ENCODE measurements at regions not wholly inside any gene's neighbourhood (a gene's known extent, or its start where the extent isn't known, plus 50 kb on each side); places are given as distances from the start of the nearest gene placed in this dataset.

DNA sequence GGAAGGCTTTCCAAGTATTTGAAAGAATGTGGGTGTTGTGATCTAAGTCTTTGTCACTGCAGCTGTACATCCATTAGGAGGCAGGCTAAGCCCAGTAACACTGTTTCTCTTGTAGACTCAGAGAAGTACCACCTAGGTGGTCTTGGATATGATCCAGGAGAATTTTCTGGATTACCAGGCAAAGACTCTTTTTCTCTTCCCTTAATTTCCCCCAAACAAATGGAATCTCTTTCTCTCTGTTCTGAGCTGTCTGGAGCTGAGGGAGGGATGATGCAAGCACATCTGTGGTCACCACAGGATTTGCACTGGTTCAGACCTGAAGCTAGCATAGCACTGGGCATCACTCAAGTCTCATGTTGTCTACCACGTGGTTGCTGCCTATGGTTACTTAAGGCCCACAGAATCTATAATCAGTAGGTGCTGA is 227.6 kb downstream of the NECTIN3 start:
- no peak for TF ChIP-seq POLR2AphosphoS5 (IDR thresholded peaks at IDR 0.05)
- TF ChIP-seq, protein P1, sequence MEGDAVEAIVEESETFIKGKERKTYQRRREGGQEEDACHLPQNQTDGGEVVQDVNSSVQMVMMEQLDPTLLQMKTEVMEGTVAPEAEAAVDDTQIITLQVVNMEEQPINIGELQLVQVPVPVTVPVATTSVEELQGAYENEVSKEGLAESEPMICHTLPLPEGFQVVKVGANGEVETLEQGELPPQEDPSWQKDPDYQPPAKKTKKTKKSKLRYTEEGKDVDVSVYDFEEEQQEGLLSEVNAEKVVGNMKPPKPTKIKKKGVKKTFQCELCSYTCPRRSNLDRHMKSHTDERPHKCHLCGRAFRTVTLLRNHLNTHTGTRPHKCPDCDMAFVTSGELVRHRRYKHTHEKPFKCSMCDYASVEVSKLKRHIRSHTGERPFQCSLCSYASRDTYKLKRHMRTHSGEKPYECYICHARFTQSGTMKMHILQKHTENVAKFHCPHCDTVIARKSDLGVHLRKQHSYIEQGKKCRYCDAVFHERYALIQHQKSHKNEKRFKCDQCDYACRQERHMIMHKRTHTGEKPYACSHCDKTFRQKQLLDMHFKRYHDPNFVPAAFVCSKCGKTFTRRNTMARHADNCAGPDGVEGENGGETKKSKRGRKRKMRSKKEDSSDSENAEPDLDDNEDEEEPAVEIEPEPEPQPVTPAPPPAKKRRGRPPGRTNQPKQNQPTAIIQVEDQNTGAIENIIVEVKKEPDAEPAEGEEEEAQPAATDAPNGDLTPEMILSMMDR (IDR thresholded peaks at IDR 0.05): no peak

Data from prostate gland (tissue), 2 donors.